H1 (cell line): ENCODE measurements at regions not wholly inside any gene's neighbourhood (a gene's known extent, or its start where the extent isn't known, plus 50 kb on each side); places are given as distances from the start of the nearest gene placed in this dataset.

ENCODE experiments used
- CTCF ChIA-PET: fragments of 300-600 bp; sonication (Branson Sonifier 250); formaldehyde crosslinking; loops from one replicate; lab custom pipeline; 2021; ENCODE audit not compliant: partially characterized antibody; lab: Charles Lee
- POLR2A ChIA-PET: fragments of 300-600 bp; sonication (Branson Sonifier 250); formaldehyde crosslinking; loops from one replicate; lab custom pipeline; 2021; ENCODE audit warnings: inconsistent platforms; ENCODE audit not compliant: partially characterized antibody; lab: Charles Lee
- DNase-seq, 2 experiments: peaks; one replicate each; pipeline versions ENCODE4 v3.0.0 to v3.0.0-alpha.2; 2010 to 2022; ENCODE audit warnings: low spot score in 2 of 2, low read depth in 1 of 2, mixed read lengths in 1 of 2
- FAIRE-seq: peaks from 2 replicates; lab custom pipeline; 2011; peaks lifted over from hg19 to GRCh38; lab: Jason Lieb, UNC
- H2AFZ ChIP-seq: 2 replicates; pipeline ENCODE4 v1.8.1; 2012; ENCODE audit warnings: low read length, inconsistent platforms
- H2AK5ac ChIP-seq: 2 replicates; pipeline ENCODE4 v1.6.1; 2013; ENCODE audit warnings: low read depth, low read length
- H2BK120ac ChIP-seq: replicated peaks from 2 replicates; pipeline ENCODE3; 2013; ENCODE audit warnings: low read depth, low read length, inconsistent platforms
- H2BK12ac ChIP-seq: 2 replicates; pipeline ENCODE4 v1.6.1; 2013; ENCODE audit warnings: low read depth, low read length
- H2BK15ac ChIP-seq: 2 replicates; pipeline ENCODE4 v1.6.1; 2013; ENCODE audit warnings: low read length
- H2BK20ac ChIP-seq: 2 replicates; pipeline ENCODE4 v1.6.1; 2013; ENCODE audit warnings: low read length
- H2BK5ac ChIP-seq: 2 replicates; pipeline ENCODE4 v1.6.1; 2013; ENCODE audit warnings: low read depth, low read length
- H3K14ac ChIP-seq: 2 replicates; pipeline ENCODE4 v1.6.1; 2013; ENCODE audit warnings: inconsistent platforms; ENCODE audit not compliant: insufficient read length
- H3K18ac ChIP-seq: 2 replicates; pipeline ENCODE4 v1.6.1; 2013; ENCODE audit warnings: low read length; ENCODE audit errors: extremely low read depth
- H3K23ac ChIP-seq: 2 replicates; pipeline ENCODE4 v1.6.1; 2013; ENCODE audit warnings: inconsistent platforms; ENCODE audit not compliant: insufficient read length
- H3K23me2 ChIP-seq: 2 replicates; pipeline ENCODE4 v1.6.1; 2013; ENCODE audit warnings: low read depth, low read length
- H3K27ac ChIP-seq: 2 replicates; pipeline ENCODE4 v1.6.1; 2011; ENCODE audit warnings: low read depth, low read length, inconsistent platforms
- H3K27me3 ChIP-seq, 4 experiments: replicated peaks in 1 of 4; 1 replicate in 1 of 4; 2 replicates in 3 of 4; pipeline versions ENCODE4 v1.6.1 to v1.8.1; 2011 to 2013; ENCODE audit warnings: low read length in 3 of 4, mild to moderate bottlenecking in 3 of 4, inconsistent platforms in 2 of 4, mixed read lengths in 2 of 4, moderate library complexity in 1 of 4; ENCODE audit not compliant: control insufficient read depth in 3 of 4, insufficient read depth in 3 of 4; ENCODE audit errors: extremely low read depth in 1 of 4
- H3K36me3 ChIP-seq, 4 experiments: 2 replicates each; pipeline versions ENCODE4 v1.6.1 to v1.8.1; 2011 to 2013; ENCODE audit warnings: mild to moderate bottlenecking in 4 of 4, low read length in 3 of 4, moderate library complexity in 2 of 4, control low read depth in 1 of 4, inconsistent platforms in 1 of 4; ENCODE audit not compliant: insufficient read depth in 4 of 4, control insufficient read depth in 2 of 4
- H3K4ac ChIP-seq: replicated peaks from 2 replicates; pipeline ENCODE3; 2013; ENCODE audit warnings: low read length, low read depth, mixed read lengths, inconsistent platforms; ENCODE audit not compliant: insufficient read length
- H3K4me1 ChIP-seq, 4 experiments: replicated peaks in 1 of 4; 1 replicate in 1 of 4; 2 replicates in 3 of 4; pipeline versions ENCODE4 v1.6.1 to v1.8.1; 2011 to 2013; ENCODE audit warnings: low read length in 3 of 4, inconsistent platforms in 2 of 4, mixed read lengths in 1 of 4; ENCODE audit not compliant: insufficient read depth in 4 of 4, control insufficient read depth in 3 of 4
- H3K4me2 ChIP-seq, 2 experiments: 2 replicates each; pipeline versions ENCODE4 v1.6.1 to v1.8.1; 2011 to 2013; ENCODE audit warnings: low read depth in 2 of 2, low read length in 2 of 2, control low read depth in 1 of 2, inconsistent platforms in 1 of 2, mild to moderate bottlenecking in 1 of 2; ENCODE audit not compliant: insufficient read depth in 1 of 2
- H3K4me3 ChIP-seq, 4 experiments: fragments of 200-600, 300-600 bp in 1 of 4; sonication (generic), shearing (Covaris generic), sonication (Bioruptor Twin) in 1 of 4; 2 replicates each; pipeline versions ENCODE4 v1.5.1 to v1.8.1; 2011 to 2016; ENCODE audit warnings: low read length in 4 of 4, low read depth in 3 of 4, control low read depth in 2 of 4, inconsistent platforms in 2 of 4, mild to moderate bottlenecking in 2 of 4, mixed read lengths in 1 of 4, moderate library complexity in 1 of 4; ENCODE audit not compliant: insufficient read depth in 2 of 4; ENCODE audit errors: extremely low read depth in 1 of 4
- H3K56ac ChIP-seq: replicated peaks from 2 replicates; pipeline ENCODE3; 2013; ENCODE audit warnings: low read depth, mild to moderate bottlenecking, mixed read lengths, low read length, inconsistent platforms; ENCODE audit not compliant: insufficient read length
- H3K79me1 ChIP-seq: 2 replicates; pipeline ENCODE4 v1.6.1; 2013; ENCODE audit warnings: low read depth, low read length, control low read depth
- H3K79me2 ChIP-seq, 2 experiments: 2 replicates each; pipeline versions ENCODE4 v1.6.1 to v1.8.1; 2012 to 2013; ENCODE audit warnings: low read length in 2 of 2, mild to moderate bottlenecking in 2 of 2, inconsistent platforms in 1 of 2; ENCODE audit not compliant: insufficient read depth in 2 of 2, control insufficient read depth in 1 of 2
- H3K9ac ChIP-seq, 4 experiments: replicated peaks in 1 of 4; 1 replicate in 1 of 4; 2 replicates in 3 of 4; pipeline versions ENCODE4 v1.6.1 to v1.8.1; 2011 to 2013; ENCODE audit warnings: low read depth in 3 of 4, low read length in 3 of 4, control low read depth in 2 of 4, mild to moderate bottlenecking in 2 of 4, moderate library complexity in 2 of 4, inconsistent platforms in 1 of 4; ENCODE audit errors: extremely low read depth in 1 of 4
- H3K9me3 ChIP-seq, 2 experiments: 2 replicates each; pipeline versions ENCODE4 v1.6.1 to v1.8.1; 2012 to 2013; ENCODE audit warnings: mild to moderate bottlenecking in 2 of 2, moderate library complexity in 2 of 2, control low read depth in 1 of 2, inconsistent platforms in 1 of 2, low read depth in 1 of 2, low read length in 1 of 2, mixed read lengths in 1 of 2; ENCODE audit not compliant: insufficient read depth in 2 of 2
- H4K20me1 ChIP-seq, 2 experiments: replicated peaks in 1 of 2; 2 replicates each; pipeline versions ENCODE3 to v1.8.1; 2011 to 2013; ENCODE audit warnings: inconsistent platforms in 2 of 2, low read length in 2 of 2, mild to moderate bottlenecking in 1 of 2; ENCODE audit not compliant: insufficient read depth in 2 of 2, control insufficient read depth in 1 of 2
- H4K5ac ChIP-seq: 2 replicates; pipeline ENCODE4 v1.6.1; 2013; ENCODE audit warnings: low read length, low read depth, mixed read lengths, inconsistent platforms; ENCODE audit not compliant: insufficient read length
- H4K8ac ChIP-seq: 2 replicates; pipeline ENCODE4 v1.8.0; 2013; ENCODE audit warnings: mild to moderate bottlenecking, moderate library complexity, low read length, inconsistent platforms; ENCODE audit not compliant: insufficient read depth; ENCODE audit errors: extremely low read depth
- H4K91ac ChIP-seq: replicated peaks from 2 replicates; pipeline ENCODE3; 2013; ENCODE audit warnings: low read length, mixed read lengths, inconsistent platforms; ENCODE audit not compliant: insufficient read length
- ATF3 ChIP-seq: IDR thresholded peaks from 2 replicates; pipeline ENCODE4 v1.6.1; 2011; ENCODE audit warnings: low read depth, mild to moderate bottlenecking, low read length; ENCODE audit not compliant: insufficient read depth
- CTBP2 ChIP-seq: IDR thresholded peaks from 2 replicates; pipeline ENCODE4 v1.7.0; 2011; ENCODE audit warnings: borderline replicate concordance, mild to moderate bottlenecking, moderate library complexity, mixed read lengths, low read length; ENCODE audit not compliant: insufficient read depth, insufficient read length
- EZH2 ChIP-seq: fragments of 200-600 bp; sonication (generic); IDR thresholded peaks from 2 replicates; pipeline ENCODE4 v1.7.1; 2012; ENCODE audit warnings: low read depth, mild to moderate bottlenecking, moderate library complexity, low read length, inconsistent platforms; ENCODE audit not compliant: severe bottlenecking
- FOSL1 ChIP-seq: IDR thresholded peaks from 2 replicates; pipeline ENCODE4 v1.6.1; 2011; ENCODE audit warnings: mild to moderate bottlenecking, low read depth, low read length, moderate library complexity; ENCODE audit not compliant: insufficient read depth
- HDAC6 ChIP-seq: IDR thresholded peaks from one replicate; pipeline ENCODE4 v1.7.1; 2012; ENCODE audit warnings: low read depth, mild to moderate bottlenecking, inconsistent platforms, low read length, moderate library complexity
- JUND ChIP-seq: IDR thresholded peaks from 2 replicates; pipeline ENCODE4 v1.6.1; 2011; ENCODE audit warnings: mild to moderate bottlenecking, improper control_type of control experiment, low read length
- POLR2AphosphoS5 ChIP-seq: IDR thresholded peaks from 2 replicates; pipeline ENCODE4 v1.6.1; 2011; ENCODE audit warnings: low read depth, low read length
- RAD21 ChIP-seq, 2 experiments: IDR thresholded peaks in 1 of 2; conservative IDR thresholded peaks in 1 of 2; 2 replicates each; pipeline ENCODE4 v1.6.1; 2011; ENCODE audit warnings: low read depth in 2 of 2, low read length in 2 of 2, improper control_type of control experiment in 1 of 2, inconsistent platforms in 1 of 2, mild to moderate bottlenecking in 1 of 2, moderate library complexity in 1 of 2
- SAP30 ChIP-seq: fragments of 300-600 bp; sonication (generic); IDR thresholded peaks from 2 replicates; pipeline ENCODE4 v1.7.1; 2012; ENCODE audit warnings: low read length, moderate library complexity, mild to moderate bottlenecking, inconsistent platforms; ENCODE audit not compliant: insufficient read depth, insufficient replicate concordance
- SIX5 ChIP-seq: IDR thresholded peaks from 2 replicates; pipeline ENCODE4 v1.6.1; 2011; ENCODE audit warnings: mild to moderate bottlenecking, low read depth, low read length
- SRF ChIP-seq: IDR thresholded peaks from 2 replicates; pipeline ENCODE4 v1.6.1; 2011; ENCODE audit warnings: mild to moderate bottlenecking, low read depth, low read length, moderate library complexity
- SUZ12 ChIP-seq: fragments of 200-600 bp; sonication (generic); IDR thresholded peaks from 2 replicates; pipeline ENCODE4 v1.6.1; 2012; ENCODE audit warnings: mild to moderate bottlenecking, inconsistent platforms, low read length, moderate library complexity, mixed read lengths
- TCF12 ChIP-seq: IDR thresholded peaks from 2 replicates; pipeline ENCODE4 v1.6.1; 2011; ENCODE audit warnings: low read depth, mild to moderate bottlenecking, low read length
- YY1 ChIP-seq: IDR thresholded peaks from 2 replicates; pipeline ENCODE4 v1.6.1; 2011; ENCODE audit warnings: low read depth, mild to moderate bottlenecking, low read length
- WGBS, 2 experiments: shearing (Covaris generic) in 1 of 2; methylation state at CpG; one replicate each; pipeline versions ENCODE4 v1.1.6 to v1.1.7; 2013 to 2015; ENCODE audit warnings: low lambda C conversion rate in 2 of 2, mixed read lengths in 2 of 2, inconsistent platforms in 1 of 2, low coverage in 1 of 2, missing lambda C conversion rate in 1 of 2; ENCODE audit not compliant: insufficient replicate concordance in 2 of 2, insufficient coverage in 1 of 2, insufficient read length in 1 of 2; ENCODE audit errors: extremely low coverage in 1 of 2, missing lambda C conversion rate in 1 of 2; 5-methylcytosine and 5-hydroxymethylcytosine counted together

GRCh38 chrX:73266766-73267165 lies 52.1 kb upstream of the NAP1L2 start:
- FAIRE-seq (no peak), DNase-seq (no peak)
- Histone ChIP-seq H4K20me1 (no peaks in the 10 kb centered on the region), H4K91ac (no peak overlapping the region), H3K4me1 (0 out of 7 replicates have a peak, but pooled peaks cover 0 to 2% (median 0%) of the 10 kb centered on the region in 4 experiments), H3K4ac (no peak overlapping the region), H3K56ac (no peak overlapping the region), H2AK5ac (no peak overlapping the region), H3K4me2 (no peak overlapping the region), H3K9me3 (no peaks in the 10 kb centered on the region), H3K27ac (no peak overlapping the region), H3K23ac (no peak overlapping the region), H4K5ac (no peak overlapping the region), H3K36me3 (no peaks in the 10 kb centered on the region), H2BK15ac (no peak overlapping the region), H3K79me1 (no peaks in the 10 kb centered on the region), H3K79me2 (no peaks in the 10 kb centered on the region), H4K8ac (no peak overlapping the region), H2BK120ac (no peak overlapping the region), H3K23me2 (no peaks in the 10 kb centered on the region), H2BK5ac (no peak overlapping the region), H3K4me3 (no peak overlapping the region), H2BK12ac (no peak overlapping the region), H3K18ac (no peak overlapping the region), H3K9ac (no peak overlapping the region), H3K14ac (no peak overlapping the region), H2AFZ (0 out of 2 replicates have a peak overlapping the region, but pooled peaks have one; percentile 53), H2BK20ac (no peak overlapping the region), H3K27me3 (no peaks in the 10 kb centered on the region)
- POLR2A ChIA-PET: no interaction called here
- no CpG with 5 or more reads among the region's 2 CpGs for WGBS, 2 experiments
- CTCF ChIA-PET: no interaction called here
- TF ChIP-seq RAD21 (IDR thresholded peaks at IDR 0.05 in 1 of 2, conservative IDR thresholded peaks at IDR 0.05 in 1 of 2; ENCODE audit: low read depth in 2 of 2, low read length in 2 of 2): no peak
- no peak for TF ChIP-seq ATF3
- TF ChIP-seq POLR2AphosphoS5: no peak
- TF ChIP-seq SRF: no peak
- TF ChIP-seq YY1: no peak
- TF ChIP-seq TCF12: no peak
- TF ChIP-seq SAP30: no peak
- TF ChIP-seq EZH2: no peak
- no peak for TF ChIP-seq FOSL1
- TF ChIP-seq SUZ12: no peak
- no peak for TF ChIP-seq SIX5
- no peak for TF ChIP-seq HDAC6
- TF ChIP-seq CTBP2: no peak
- no peak for TF ChIP-seq JUND
